ENCODE measurements at regions not wholly inside any gene's neighbourhood (a gene's known extent, or its start where the extent isn't known, plus 50 kb on each side); places are given as distances from the start of the nearest gene placed in this dataset.
A peak's percentile ranks its signal among the peaks of the same experiment; 100 is the strongest.

DNA sequence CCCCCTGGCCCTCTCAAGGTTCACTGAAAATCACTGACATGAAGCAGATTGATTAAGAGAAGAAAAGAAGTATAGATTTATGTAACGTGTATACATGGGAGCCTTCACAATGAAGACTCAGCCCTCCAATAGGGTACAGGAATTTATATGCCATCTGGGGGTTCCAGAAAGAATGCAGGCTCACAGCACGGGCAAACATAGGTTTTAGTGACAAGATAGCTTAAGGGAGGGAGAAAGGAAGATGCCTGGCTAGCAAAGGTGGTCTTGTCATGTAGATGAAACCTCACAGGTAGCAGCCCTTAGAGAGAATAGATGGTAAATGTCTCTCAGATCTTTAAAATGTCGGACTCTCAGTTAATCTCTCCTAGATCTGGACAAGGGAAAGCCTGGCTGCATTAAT is 173.9 kb downstream of the RNF152 start:
- Histone ChIP-seq H3K4me2 (ENCODE audit: insufficient read depth, low read length) (no peak overlapping the region), H3K9ac (replicated peaks; ENCODE audit: extremely low read depth, insufficient read depth, low read length) (no peak overlapping the region), H3K27me3 (ENCODE audit: control insufficient read depth in 2 of 2, insufficient read depth in 2 of 2, low read length in 2 of 2) (no peaks in the 10 kb centered on the region), H3K36me3 (ENCODE audit: control insufficient read depth in 2 of 2, extremely low read depth in 1 of 2, insufficient read depth in 2 of 2, low read length in 2 of 2) (no peaks in the 10 kb centered on the region), H3K9me3 (replicated peaks; ENCODE audit: control insufficient read depth, insufficient read depth, low read length) (no peaks in the 10 kb centered on the region), H3K4me1 (ENCODE audit: control insufficient read depth, extremely low read depth, insufficient read depth, low read length) (peaks cover 19% of the 10 kb centered on the region), H2AFZ (ENCODE audit: low read depth, low read length) (no peak overlapping the region), H4K20me1 (replicated peaks; ENCODE audit: control insufficient read depth, extremely low read depth, insufficient read depth, low read length) (no peaks in the 10 kb centered on the region), H3K79me2 (ENCODE audit: control insufficient read depth, insufficient read depth, low read length) (no peaks in the 10 kb centered on the region), H3K27ac (ENCODE audit: insufficient read depth, low read depth, low read length) (peak overlapping the region; percentile 33), H3K9me1 (replicated peaks; ENCODE audit: control insufficient read depth, extremely low read depth, insufficient read depth, low read length) (no peaks in the 10 kb centered on the region), H3K4me3 (replicated peaks in 1 of 3; ENCODE audit: insufficient read depth in 1 of 3, low read depth in 1 of 3, low read length in 3 of 3) (no peak overlapping the region)
- FAIRE-seq, result no peak
- dilution Hi-C loops (cut with MboI; ENCODE audit: extremely low pct_ligation_motif_present, low sequenced_read_pairs), result no loop called here
- TF ChIP-seq, protein P1, sequence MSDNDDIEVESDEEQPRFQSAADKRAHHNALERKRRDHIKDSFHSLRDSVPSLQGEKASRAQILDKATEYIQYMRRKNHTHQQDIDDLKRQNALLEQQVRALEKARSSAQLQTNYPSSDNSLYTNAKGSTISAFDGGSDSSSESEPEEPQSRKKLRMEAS (IDR thresholded peaks at IDR 0.05; ENCODE audit: insufficient read depth, insufficient read length), result no peak
- TF ChIP-seq, protein P2, sequence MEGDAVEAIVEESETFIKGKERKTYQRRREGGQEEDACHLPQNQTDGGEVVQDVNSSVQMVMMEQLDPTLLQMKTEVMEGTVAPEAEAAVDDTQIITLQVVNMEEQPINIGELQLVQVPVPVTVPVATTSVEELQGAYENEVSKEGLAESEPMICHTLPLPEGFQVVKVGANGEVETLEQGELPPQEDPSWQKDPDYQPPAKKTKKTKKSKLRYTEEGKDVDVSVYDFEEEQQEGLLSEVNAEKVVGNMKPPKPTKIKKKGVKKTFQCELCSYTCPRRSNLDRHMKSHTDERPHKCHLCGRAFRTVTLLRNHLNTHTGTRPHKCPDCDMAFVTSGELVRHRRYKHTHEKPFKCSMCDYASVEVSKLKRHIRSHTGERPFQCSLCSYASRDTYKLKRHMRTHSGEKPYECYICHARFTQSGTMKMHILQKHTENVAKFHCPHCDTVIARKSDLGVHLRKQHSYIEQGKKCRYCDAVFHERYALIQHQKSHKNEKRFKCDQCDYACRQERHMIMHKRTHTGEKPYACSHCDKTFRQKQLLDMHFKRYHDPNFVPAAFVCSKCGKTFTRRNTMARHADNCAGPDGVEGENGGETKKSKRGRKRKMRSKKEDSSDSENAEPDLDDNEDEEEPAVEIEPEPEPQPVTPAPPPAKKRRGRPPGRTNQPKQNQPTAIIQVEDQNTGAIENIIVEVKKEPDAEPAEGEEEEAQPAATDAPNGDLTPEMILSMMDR (IDR thresholded peaks at IDR 0.05; ENCODE audit: extremely low read depth in 1 of 2, insufficient read depth in 1 of 2, low read depth in 1 of 2, low read length in 2 of 2), result no peak
- TF ChIP-seq FOS (IDR thresholded peaks at IDR 0.05; ENCODE audit: borderline replicate concordance, insufficient read depth, low read length), result no peak
- no peak for TF ChIP-seq GATA2 (IDR thresholded peaks at IDR 0.05; ENCODE audit: insufficient read depth, insufficient read length, low read depth, low read length)
- TF ChIP-seq POLR2A (IDR thresholded peaks at IDR 0.05; ENCODE audit: low read depth, low read length), result no peak
- ChIA-PET POLR2A (no interaction called here), CTCF (interaction anchor here (1.5 kb wide), 2 partner anchors 8 to 117 kb away, joined by 4 read pairs; no protein-coding TSS in a partner anchor)
- no peak for DNase-seq (ENCODE audit: low read depth, low spot score)
- BruUV-seq (replicated peaks), result no TSS peak
- intact Hi-C loops (cut with micrococcal nuclease), result loop anchor here (1.0 to 2.0 kb wide), 2 partner anchors 30 to 114 kb away; no protein-coding TSS in a partner anchor

DNA sequence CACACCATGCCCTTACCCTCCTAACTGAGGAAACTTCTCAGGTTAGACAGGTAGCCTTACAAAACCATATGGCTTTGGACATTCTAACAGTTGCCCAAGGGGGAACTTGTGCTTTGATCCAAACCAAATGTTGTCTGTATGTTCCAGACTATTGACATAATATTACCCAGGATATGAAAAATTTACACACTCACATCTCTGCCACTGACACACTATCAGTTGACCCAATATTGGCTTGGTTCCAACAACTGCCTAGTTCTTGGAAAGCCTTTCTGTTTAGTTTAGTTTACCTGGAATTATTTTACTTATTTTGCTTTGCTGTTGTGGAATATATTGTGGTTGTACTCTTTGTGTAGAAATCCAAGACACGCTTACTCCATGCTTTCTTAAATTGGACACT is 178.4 kb downstream of the RNF152 start:
- Histone ChIP-seq H3K9me3 (replicated peaks; ENCODE audit: control insufficient read depth, insufficient read depth, low read length) (no peaks in the 10 kb centered on the region), H3K79me2 (ENCODE audit: control insufficient read depth, insufficient read depth, low read length) (no peaks in the 10 kb centered on the region), H3K27ac (ENCODE audit: insufficient read depth, low read depth, low read length) (no peak overlapping the region), H4K20me1 (replicated peaks; ENCODE audit: control insufficient read depth, extremely low read depth, insufficient read depth, low read length) (no peaks in the 10 kb centered on the region), H3K36me3 (ENCODE audit: control insufficient read depth in 2 of 2, extremely low read depth in 1 of 2, insufficient read depth in 2 of 2, low read length in 2 of 2) (no peaks in the 10 kb centered on the region), H3K9ac (replicated peaks; ENCODE audit: extremely low read depth, insufficient read depth, low read length) (no peak overlapping the region), H3K4me3 (replicated peaks in 1 of 3; ENCODE audit: insufficient read depth in 1 of 3, low read depth in 1 of 3, low read length in 3 of 3) (no peak overlapping the region), H3K4me2 (ENCODE audit: insufficient read depth, low read length) (no peak overlapping the region), H3K27me3 (ENCODE audit: control insufficient read depth in 2 of 2, insufficient read depth in 2 of 2, low read length in 2 of 2) (no peaks in the 10 kb centered on the region), H3K9me1 (replicated peaks; ENCODE audit: control insufficient read depth, extremely low read depth, insufficient read depth, low read length) (no peaks in the 10 kb centered on the region), H3K4me1 (ENCODE audit: control insufficient read depth, extremely low read depth, insufficient read depth, low read length) (peaks cover 9% of the 10 kb centered on the region), H2AFZ (ENCODE audit: low read depth, low read length) (no peak overlapping the region)
- no TSS peak for BruUV-seq (replicated peaks)
- dilution Hi-C loops (cut with MboI; ENCODE audit: extremely low pct_ligation_motif_present, low sequenced_read_pairs), result no loop called here
- intact Hi-C loops (cut with micrococcal nuclease), result no loop called here
- no peak for DNase-seq (ENCODE audit: low read depth, low spot score)
- ChIA-PET CTCF (no interaction called here), POLR2A (no interaction called here)
- no peak for TF ChIP-seq JUN (IDR thresholded peaks at IDR 0.05; ENCODE audit: borderline replicate concordance, insufficient read depth, insufficient read length, low read depth)
- TF ChIP-seq, protein P2 (IDR thresholded peaks at IDR 0.05; ENCODE audit: extremely low read depth in 1 of 2, insufficient read depth in 1 of 2, low read depth in 1 of 2, low read length in 2 of 2), result no peak
- TF ChIP-seq MYC (IDR thresholded peaks at IDR 0.05; ENCODE audit: low read depth, low read length), result no peak
- no peak for TF ChIP-seq EZH2 (IDR thresholded peaks at IDR 0.05; ENCODE audit: borderline replicate concordance, low read depth, low read length, severe bottlenecking)
- TF ChIP-seq FOS (IDR thresholded peaks at IDR 0.05; ENCODE audit: borderline replicate concordance, insufficient read depth, low read length), result no peak
- TF ChIP-seq, protein P1 (IDR thresholded peaks at IDR 0.05; ENCODE audit: insufficient read depth, insufficient read length), result no peak
- no peak for TF ChIP-seq POLR2A (IDR thresholded peaks at IDR 0.05; ENCODE audit: low read depth, low read length)
- TF ChIP-seq POLR2AphosphoS5 (IDR thresholded peaks at IDR 0.05; ENCODE audit: insufficient read depth, low read depth, low read length), result no peak
- TF ChIP-seq GATA2 (IDR thresholded peaks at IDR 0.05; ENCODE audit: insufficient read depth, insufficient read length, low read depth, low read length), result no peak
- FAIRE-seq, result no peak

All from endothelial cell of umbilical vein (primary cell).